Lower leg skin (tissue), 3 donors: ENCODE measurements at regions not wholly inside any gene's neighbourhood (a gene's known extent, or its start where the extent isn't known, plus 50 kb on each side); places are given as distances from the start of the nearest gene placed in this dataset.

Experiments
- POLR2A ChIP-seq, 2 donors: fragments of 450-650 bp; IDR thresholded peaks; one replicate each; pipeline ENCODE4 v1.6.1; 2016 to 2017; ENCODE audit warnings: antibody characterized with exemption in 2 of 2, mild to moderate bottlenecking in 1 of 2, moderate library complexity in 1 of 2
- TF ChIP-seq, protein P1 (sequence below), 3 donors: fragments of 450-650 bp; IDR thresholded peaks; one replicate each; pipeline ENCODE4 v1.5.1; 2016; ENCODE audit warnings: antibody characterized with exemption in 3 of 3, mild to moderate bottlenecking in 3 of 3, moderate library complexity in 2 of 3

DNA sequence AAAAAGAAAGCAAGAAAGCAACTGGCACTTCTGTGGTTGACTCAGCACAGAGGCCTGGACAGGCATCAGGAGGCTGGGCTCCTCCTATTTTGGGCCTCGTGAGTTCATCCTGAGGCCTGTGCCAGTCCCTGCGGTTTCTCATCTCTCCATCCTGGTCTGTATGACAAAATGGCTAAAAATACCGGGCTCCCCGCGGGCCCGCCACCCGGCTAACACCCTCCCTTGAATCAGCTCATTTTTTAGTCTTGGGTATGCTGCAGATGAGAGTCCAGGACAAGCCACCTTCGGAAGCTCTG, 62.3 kb upstream of the YWHAQ start:
- TF ChIP-seq, protein P1, sequence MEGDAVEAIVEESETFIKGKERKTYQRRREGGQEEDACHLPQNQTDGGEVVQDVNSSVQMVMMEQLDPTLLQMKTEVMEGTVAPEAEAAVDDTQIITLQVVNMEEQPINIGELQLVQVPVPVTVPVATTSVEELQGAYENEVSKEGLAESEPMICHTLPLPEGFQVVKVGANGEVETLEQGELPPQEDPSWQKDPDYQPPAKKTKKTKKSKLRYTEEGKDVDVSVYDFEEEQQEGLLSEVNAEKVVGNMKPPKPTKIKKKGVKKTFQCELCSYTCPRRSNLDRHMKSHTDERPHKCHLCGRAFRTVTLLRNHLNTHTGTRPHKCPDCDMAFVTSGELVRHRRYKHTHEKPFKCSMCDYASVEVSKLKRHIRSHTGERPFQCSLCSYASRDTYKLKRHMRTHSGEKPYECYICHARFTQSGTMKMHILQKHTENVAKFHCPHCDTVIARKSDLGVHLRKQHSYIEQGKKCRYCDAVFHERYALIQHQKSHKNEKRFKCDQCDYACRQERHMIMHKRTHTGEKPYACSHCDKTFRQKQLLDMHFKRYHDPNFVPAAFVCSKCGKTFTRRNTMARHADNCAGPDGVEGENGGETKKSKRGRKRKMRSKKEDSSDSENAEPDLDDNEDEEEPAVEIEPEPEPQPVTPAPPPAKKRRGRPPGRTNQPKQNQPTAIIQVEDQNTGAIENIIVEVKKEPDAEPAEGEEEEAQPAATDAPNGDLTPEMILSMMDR (IDR thresholded peaks at IDR 0.05), result no peak
- no peak for TF ChIP-seq POLR2A (IDR thresholded peaks at IDR 0.05)
